DND-41 (cell line): ENCODE measurements at regions not wholly inside any gene's neighbourhood (a gene's known extent, or its start where the extent isn't known, plus 50 kb on each side); places are given as distances from the start of the nearest gene placed in this dataset.

Source experiments
- EZH2 ChIP-seq: IDR thresholded peaks from 3 replicates; pipeline ENCODE4 v1.6.1; 2012; ENCODE audit warnings: borderline replicate concordance, low read depth, mild to moderate bottlenecking, moderate library complexity, low read length, inconsistent platforms; ENCODE audit not compliant: severe bottlenecking
- TF ChIP-seq, protein P1 (sequence below): IDR thresholded peaks from 2 replicates; pipeline ENCODE4 v1.5.1; 2012; ENCODE audit warnings: borderline replicate concordance, low read length, moderate library complexity, mild to moderate bottlenecking; ENCODE audit not compliant: poor library complexity, severe bottlenecking; ENCODE audit errors: extremely low read depth

DNA sequence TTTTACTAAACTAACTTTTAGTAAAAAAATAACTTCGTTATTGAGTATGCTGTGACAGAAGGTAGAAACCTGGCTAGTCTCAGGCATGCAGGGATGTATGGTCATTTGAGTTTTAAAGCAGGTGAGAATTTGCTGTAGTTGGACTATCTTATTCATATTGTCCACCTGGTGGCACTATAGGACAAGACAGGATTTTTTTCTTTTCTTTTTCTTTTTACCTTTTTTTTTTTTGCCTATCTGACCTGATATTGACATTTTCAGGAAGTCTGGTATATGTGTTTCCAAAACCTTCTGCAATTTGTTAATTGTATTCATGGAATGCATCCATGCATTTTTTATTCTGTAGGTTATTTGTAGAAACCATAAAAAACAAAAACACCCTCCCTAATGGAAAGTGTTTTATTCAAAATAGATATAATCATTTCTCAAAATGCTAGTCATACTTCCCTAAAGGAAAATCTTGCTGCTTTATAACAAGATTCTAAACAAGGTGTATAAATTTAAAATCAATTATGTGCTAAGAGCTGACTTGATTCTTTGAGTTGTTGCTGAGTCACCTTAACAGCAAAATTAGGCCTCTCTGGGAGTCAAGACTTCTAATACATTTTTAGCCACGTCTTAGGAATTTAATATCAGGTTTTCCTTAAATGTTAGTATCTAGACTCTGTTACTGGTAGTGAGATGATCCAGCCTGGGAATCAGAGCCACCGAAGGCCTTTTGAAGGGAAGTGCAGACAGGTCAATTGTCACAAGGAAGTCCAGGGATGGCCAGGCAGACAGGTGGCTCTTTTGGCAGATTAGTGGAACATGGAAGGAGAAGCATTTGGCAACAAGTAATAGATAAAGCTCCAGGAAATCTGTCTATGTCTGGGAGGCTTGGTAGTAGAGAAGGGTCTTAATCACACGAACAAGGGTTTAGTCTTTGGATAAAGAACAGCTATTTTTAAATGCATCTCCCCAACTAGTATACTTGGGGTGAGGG lies 201.3 kb upstream of the GNPDA2 start:
- TF ChIP-seq, protein P1, sequence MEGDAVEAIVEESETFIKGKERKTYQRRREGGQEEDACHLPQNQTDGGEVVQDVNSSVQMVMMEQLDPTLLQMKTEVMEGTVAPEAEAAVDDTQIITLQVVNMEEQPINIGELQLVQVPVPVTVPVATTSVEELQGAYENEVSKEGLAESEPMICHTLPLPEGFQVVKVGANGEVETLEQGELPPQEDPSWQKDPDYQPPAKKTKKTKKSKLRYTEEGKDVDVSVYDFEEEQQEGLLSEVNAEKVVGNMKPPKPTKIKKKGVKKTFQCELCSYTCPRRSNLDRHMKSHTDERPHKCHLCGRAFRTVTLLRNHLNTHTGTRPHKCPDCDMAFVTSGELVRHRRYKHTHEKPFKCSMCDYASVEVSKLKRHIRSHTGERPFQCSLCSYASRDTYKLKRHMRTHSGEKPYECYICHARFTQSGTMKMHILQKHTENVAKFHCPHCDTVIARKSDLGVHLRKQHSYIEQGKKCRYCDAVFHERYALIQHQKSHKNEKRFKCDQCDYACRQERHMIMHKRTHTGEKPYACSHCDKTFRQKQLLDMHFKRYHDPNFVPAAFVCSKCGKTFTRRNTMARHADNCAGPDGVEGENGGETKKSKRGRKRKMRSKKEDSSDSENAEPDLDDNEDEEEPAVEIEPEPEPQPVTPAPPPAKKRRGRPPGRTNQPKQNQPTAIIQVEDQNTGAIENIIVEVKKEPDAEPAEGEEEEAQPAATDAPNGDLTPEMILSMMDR, result peak; percentile 59
- no peak for TF ChIP-seq EZH2
